ENCODE measurements at regions not wholly inside any gene's neighbourhood (a gene's known extent, or its start where the extent isn't known, plus 50 kb on each side); places are given as distances from the start of the nearest gene placed in this dataset.
A peak's percentile ranks its signal among the peaks of the same experiment; 100 is the strongest.

DNA sequence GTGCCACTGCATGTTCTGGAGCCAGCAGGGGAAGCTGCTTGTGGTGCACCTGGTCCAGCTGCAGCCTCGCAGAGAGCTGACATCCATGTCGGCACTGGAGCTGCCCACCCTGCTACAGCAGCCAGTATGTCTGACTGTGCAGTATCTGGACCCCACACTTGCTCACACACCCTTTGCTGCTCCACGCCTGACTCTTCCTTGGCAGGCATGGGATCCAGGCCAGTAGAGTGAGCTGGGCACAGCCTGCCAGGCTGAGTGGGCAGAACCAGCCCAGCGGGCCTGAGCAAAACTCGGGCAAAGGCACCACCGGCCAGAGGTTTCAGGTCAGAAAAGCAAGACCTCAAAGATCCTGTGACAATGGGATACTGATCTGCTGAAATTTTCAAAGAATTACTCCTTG lies 690.1 kb downstream of the STPG2 start:
- BruUV-seq (replicated peaks), result no TSS peak
- DNase-seq, result no peak
- intact Hi-C loops (cut with micrococcal nuclease; ENCODE audit: unreplicated experiment), result no loop called here
- Mint-ChIP-seq H3K36me3 (ENCODE audit: insufficient read depth, unreplicated experiment) (no peaks in the 10 kb centered on the region), H3K27ac (ENCODE audit: unreplicated experiment) (no peak overlapping the region), H3K9me3 (ENCODE audit: low read depth, unreplicated experiment) (peaks cover 6% of the 10 kb centered on the region), H3K4me3 (ENCODE audit: low read depth, unreplicated experiment) (no peak overlapping the region), H3K4me1 (ENCODE audit: low read depth, unreplicated experiment) (peaks cover 17% of the 10 kb centered on the region), H3K27me3 (ENCODE audit: unreplicated experiment) (no peaks in the 10 kb centered on the region)
- TF ChIP-seq, protein P1, sequence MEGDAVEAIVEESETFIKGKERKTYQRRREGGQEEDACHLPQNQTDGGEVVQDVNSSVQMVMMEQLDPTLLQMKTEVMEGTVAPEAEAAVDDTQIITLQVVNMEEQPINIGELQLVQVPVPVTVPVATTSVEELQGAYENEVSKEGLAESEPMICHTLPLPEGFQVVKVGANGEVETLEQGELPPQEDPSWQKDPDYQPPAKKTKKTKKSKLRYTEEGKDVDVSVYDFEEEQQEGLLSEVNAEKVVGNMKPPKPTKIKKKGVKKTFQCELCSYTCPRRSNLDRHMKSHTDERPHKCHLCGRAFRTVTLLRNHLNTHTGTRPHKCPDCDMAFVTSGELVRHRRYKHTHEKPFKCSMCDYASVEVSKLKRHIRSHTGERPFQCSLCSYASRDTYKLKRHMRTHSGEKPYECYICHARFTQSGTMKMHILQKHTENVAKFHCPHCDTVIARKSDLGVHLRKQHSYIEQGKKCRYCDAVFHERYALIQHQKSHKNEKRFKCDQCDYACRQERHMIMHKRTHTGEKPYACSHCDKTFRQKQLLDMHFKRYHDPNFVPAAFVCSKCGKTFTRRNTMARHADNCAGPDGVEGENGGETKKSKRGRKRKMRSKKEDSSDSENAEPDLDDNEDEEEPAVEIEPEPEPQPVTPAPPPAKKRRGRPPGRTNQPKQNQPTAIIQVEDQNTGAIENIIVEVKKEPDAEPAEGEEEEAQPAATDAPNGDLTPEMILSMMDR (IDR thresholded peaks at IDR 0.05; ENCODE audit: unreplicated experiment), result no peak
- CTCF ChIA-PET, result no interaction called here

GRCh38 chr4:97457253-97457652 lies 686.0 kb downstream of the STPG2 start:
- H3K27me3 Mint-ChIP-seq (ENCODE audit: unreplicated experiment), result no peaks in the 10 kb centered on the region
- peaks cover 3% of the 10 kb centered on the region for H3K9me3 Mint-ChIP-seq (ENCODE audit: low read depth, unreplicated experiment)
- H3K4me1 Mint-ChIP-seq (ENCODE audit: low read depth, unreplicated experiment), result peaks cover 17% of the 10 kb centered on the region
- TF ChIP-seq, protein P1 (IDR thresholded peaks at IDR 0.05; ENCODE audit: unreplicated experiment), result no peak
- CTCF ChIA-PET, result interaction anchor here (1.3 kb wide), 1 partner anchor 264 kb away, joined by 4 read pairs; no protein-coding TSS in a partner anchor
- BruUV-seq (replicated peaks), result no TSS peak
- peak overlapping the region; percentile 64 for H3K27ac Mint-ChIP-seq (ENCODE audit: unreplicated experiment)
- DNase-seq, result no peak
- intact Hi-C loops (cut with micrococcal nuclease; ENCODE audit: unreplicated experiment), result loop anchor here (5.0 kb wide), 1 partner anchor 35 kb away; no protein-coding TSS in a partner anchor
- H3K36me3 Mint-ChIP-seq (ENCODE audit: insufficient read depth, unreplicated experiment), result no peaks in the 10 kb centered on the region
- no peak overlapping the region for H3K4me3 Mint-ChIP-seq (ENCODE audit: low read depth, unreplicated experiment)

- Mint-ChIP-seq H3K27ac (ENCODE audit: unreplicated experiment) (no peak overlapping the region), H3K27me3 (ENCODE audit: unreplicated experiment) (no peaks in the 10 kb centered on the region), H3K36me3 (ENCODE audit: insufficient read depth, unreplicated experiment) (no peaks in the 10 kb centered on the region), H3K9me3 (ENCODE audit: low read depth, unreplicated experiment) (peaks cover 4% of the 10 kb centered on the region), H3K4me3 (ENCODE audit: low read depth, unreplicated experiment) (no peak overlapping the region), H3K4me1 (ENCODE audit: low read depth, unreplicated experiment) (no peaks in the 10 kb centered on the region)
- TF ChIP-seq, protein P1 (IDR thresholded peaks at IDR 0.05; ENCODE audit: unreplicated experiment), result no peak
- intact Hi-C loops (cut with micrococcal nuclease; ENCODE audit: unreplicated experiment), result no loop called here
- no peak for DNase-seq
- CTCF ChIA-PET, result no interaction called here
- BruUV-seq (replicated peaks), result no TSS peak
Measured at GRCh38 chr4:97468272-97468671, 675.0 kb downstream of the STPG2 start.

GRCh38 chr4:97475621-97476020 lies 667.7 kb downstream of the STPG2 start:
- H3K4me3 Mint-ChIP-seq (ENCODE audit: low read depth, unreplicated experiment), result no peak overlapping the region

More at GRCh38 chr4:97475621-97476020, 667.7 kb downstream of the STPG2 start:
- BruUV-seq (replicated peaks), result no TSS peak
- Mint-ChIP-seq H3K36me3 (ENCODE audit: insufficient read depth, unreplicated experiment) (no peaks in the 10 kb centered on the region), H3K9me3 (ENCODE audit: low read depth, unreplicated experiment) (no peaks in the 10 kb centered on the region), H3K27ac (ENCODE audit: unreplicated experiment) (no peak overlapping the region), H3K27me3 (ENCODE audit: unreplicated experiment) (no peaks in the 10 kb centered on the region), H3K4me1 (ENCODE audit: low read depth, unreplicated experiment) (no peaks in the 10 kb centered on the region)
- DNase-seq, result no peak
- intact Hi-C loops (cut with micrococcal nuclease; ENCODE audit: unreplicated experiment), result no loop called here
- CTCF ChIA-PET, result no interaction called here
- TF ChIP-seq, protein P1 (IDR thresholded peaks at IDR 0.05; ENCODE audit: unreplicated experiment), result no peak
